ENCODE measurements at regions not wholly inside any gene's neighbourhood (a gene's known extent, or its start where the extent isn't known, plus 50 kb on each side); places are given as distances from the start of the nearest gene placed in this dataset.

DNA sequence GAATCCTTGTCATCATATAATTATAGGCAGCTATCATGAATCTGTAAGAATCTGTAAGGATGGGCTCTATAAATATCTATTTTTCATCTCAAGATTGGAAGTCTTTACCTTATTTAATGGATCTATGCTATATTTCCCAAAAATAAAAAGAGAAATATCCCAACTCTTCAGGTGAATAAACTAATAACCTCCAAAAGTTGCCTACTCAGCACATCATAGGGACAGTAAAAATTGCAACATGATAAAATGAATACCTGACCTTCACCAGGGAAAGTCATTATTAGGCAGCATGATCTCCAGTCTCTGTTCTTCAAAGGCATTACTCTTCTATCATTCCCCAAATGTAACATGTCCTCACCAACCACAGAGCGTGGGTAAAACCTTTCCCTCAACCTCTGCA is 277.3 kb downstream of the RAB38 start:
- TF ChIP-seq, protein P1, sequence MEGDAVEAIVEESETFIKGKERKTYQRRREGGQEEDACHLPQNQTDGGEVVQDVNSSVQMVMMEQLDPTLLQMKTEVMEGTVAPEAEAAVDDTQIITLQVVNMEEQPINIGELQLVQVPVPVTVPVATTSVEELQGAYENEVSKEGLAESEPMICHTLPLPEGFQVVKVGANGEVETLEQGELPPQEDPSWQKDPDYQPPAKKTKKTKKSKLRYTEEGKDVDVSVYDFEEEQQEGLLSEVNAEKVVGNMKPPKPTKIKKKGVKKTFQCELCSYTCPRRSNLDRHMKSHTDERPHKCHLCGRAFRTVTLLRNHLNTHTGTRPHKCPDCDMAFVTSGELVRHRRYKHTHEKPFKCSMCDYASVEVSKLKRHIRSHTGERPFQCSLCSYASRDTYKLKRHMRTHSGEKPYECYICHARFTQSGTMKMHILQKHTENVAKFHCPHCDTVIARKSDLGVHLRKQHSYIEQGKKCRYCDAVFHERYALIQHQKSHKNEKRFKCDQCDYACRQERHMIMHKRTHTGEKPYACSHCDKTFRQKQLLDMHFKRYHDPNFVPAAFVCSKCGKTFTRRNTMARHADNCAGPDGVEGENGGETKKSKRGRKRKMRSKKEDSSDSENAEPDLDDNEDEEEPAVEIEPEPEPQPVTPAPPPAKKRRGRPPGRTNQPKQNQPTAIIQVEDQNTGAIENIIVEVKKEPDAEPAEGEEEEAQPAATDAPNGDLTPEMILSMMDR (IDR thresholded peaks at IDR 0.05; ENCODE audit: poor library complexity, severe bottlenecking) = no peak
- no peak for TF ChIP-seq EP300 (conservative IDR thresholded peaks at IDR 0.05; ENCODE audit: poor library complexity, severe bottlenecking)
- no peak for TF ChIP-seq TAF1 (IDR thresholded peaks at IDR 0.05; ENCODE audit: low read depth)
- TF ChIP-seq POLR2AphosphoS5 (IDR thresholded peaks at IDR 0.05) = no peak
- no peak for TF ChIP-seq EZH2 (IDR thresholded peaks at IDR 0.05; ENCODE audit: borderline replicate concordance, insufficient read depth, low read length, poor library complexity, severe bottlenecking)
- no peak for TF ChIP-seq SMC3 (conservative IDR thresholded peaks at IDR 0.05; ENCODE audit: poor library complexity)
- no peak for TF ChIP-seq RAD21 (conservative IDR thresholded peaks at IDR 0.05)

Data from neural cell (in vitro differentiated cells).